ENCODE measurements at regions not wholly inside any gene's neighbourhood (a gene's known extent, or its start where the extent isn't known, plus 50 kb on each side); places are given as distances from the start of the nearest gene placed in this dataset.
A peak's percentile ranks its signal among the peaks of the same experiment; 100 is the strongest.

- ATAC-seq (no peak), DNase-seq (no peak)
- H3K27ac Mint-ChIP-seq: no peak overlapping the region
- no peaks in the 10 kb centered on the region for H3K36me3 Mint-ChIP-seq (ENCODE audit: low read depth)
- no peak overlapping the region for H3K4me3 Mint-ChIP-seq
- peaks cover 7% of the 10 kb centered on the region for H3K9me3 Mint-ChIP-seq
- no peaks in the 10 kb centered on the region for H3K4me1 Mint-ChIP-seq
- H3K27me3 Mint-ChIP-seq: no peaks in the 10 kb centered on the region
These were observed 925.9 kb downstream of the BCL11A start for GRCh38 chr2:59627599-59627998.

- H3K27me3 Mint-ChIP-seq: no peaks in the 10 kb centered on the region
- ATAC-seq (no peak), DNase-seq (no peak)
- H3K36me3 Mint-ChIP-seq (ENCODE audit: low read depth): no peaks in the 10 kb centered on the region
- no peaks in the 10 kb centered on the region for H3K4me1 Mint-ChIP-seq
- no peak overlapping the region for H3K4me3 Mint-ChIP-seq
- no peak overlapping the region for H3K27ac Mint-ChIP-seq
- H3K9me3 Mint-ChIP-seq: peaks cover 6% of the 10 kb centered on the region
These were observed 930.7 kb downstream of the BCL11A start for GRCh38 chr2:59622599-59623308.

- no peak overlapping the region for H3K4me3 Mint-ChIP-seq
- DNase-seq (no peak), ATAC-seq (no peak)
- H3K9me3 Mint-ChIP-seq: peaks cover 16% of the 10 kb centered on the region
- peaks cover 2% of the 10 kb centered on the region for H3K36me3 Mint-ChIP-seq (ENCODE audit: low read depth)
- H3K27me3 Mint-ChIP-seq: no peaks in the 10 kb centered on the region
- H3K27ac Mint-ChIP-seq: no peak overlapping the region
- no peaks in the 10 kb centered on the region for H3K4me1 Mint-ChIP-seq
These were observed 949.3 kb downstream of the BCL11A start for GRCh38 chr2:59604123-59604522.

- DNase-seq: no peak
- Mint-ChIP-seq H3K36me3 (ENCODE audit: low read depth) (no peaks in the 10 kb centered on the region), H3K27me3 (no peaks in the 10 kb centered on the region), H3K4me3 (no peak overlapping the region), H3K4me1 (peaks cover 8% of the 10 kb centered on the region), H3K27ac (peak overlapping the region; percentile 22), H3K9me3 (no peaks in the 10 kb centered on the region)
- ATAC-seq: no peak
These were observed 958.7 kb downstream of the BCL11A start for GRCh38 chr2:59594671-59595222.

GRCh38 chr2:59590798-59591197, 962.7 kb downstream of the BCL11A start:
- Mint-ChIP-seq H3K4me3 (no peak overlapping the region), H3K27ac (no peak overlapping the region), H3K9me3 (no peaks in the 10 kb centered on the region), H3K36me3 (ENCODE audit: low read depth) (no peaks in the 10 kb centered on the region), H3K4me1 (peaks cover 8% of the 10 kb centered on the region), H3K27me3 (no peaks in the 10 kb centered on the region)
- DNase-seq (no peak), ATAC-seq (no peak)

DNA sequence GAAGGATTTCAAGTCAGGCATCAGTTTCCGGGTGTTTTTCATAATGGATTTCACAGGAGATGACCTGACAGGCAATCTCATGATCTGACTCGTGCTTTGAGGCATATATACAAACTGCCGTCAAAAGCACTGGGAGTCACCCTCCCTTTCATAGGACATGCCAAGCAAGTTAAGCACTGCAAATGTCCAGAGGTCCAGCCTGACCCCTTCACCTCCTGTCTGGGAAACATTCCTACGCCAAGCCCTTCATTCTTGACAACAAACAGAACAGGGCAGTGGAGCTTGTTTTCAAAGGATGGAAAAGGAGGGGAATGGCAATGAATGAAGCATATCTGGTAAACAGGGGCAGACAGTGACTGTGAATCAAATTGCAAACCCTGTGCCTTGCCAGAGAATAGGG, 963.6 kb downstream of the BCL11A start:
- Mint-ChIP-seq H3K4me3 (no peak overlapping the region), H3K9me3 (no peaks in the 10 kb centered on the region), H3K27me3 (no peaks in the 10 kb centered on the region), H3K4me1 (peaks cover 7% of the 10 kb centered on the region), H3K36me3 (ENCODE audit: low read depth) (no peaks in the 10 kb centered on the region), H3K27ac (no peak overlapping the region)
- no peak for DNase-seq
- no peak for ATAC-seq

DNA sequence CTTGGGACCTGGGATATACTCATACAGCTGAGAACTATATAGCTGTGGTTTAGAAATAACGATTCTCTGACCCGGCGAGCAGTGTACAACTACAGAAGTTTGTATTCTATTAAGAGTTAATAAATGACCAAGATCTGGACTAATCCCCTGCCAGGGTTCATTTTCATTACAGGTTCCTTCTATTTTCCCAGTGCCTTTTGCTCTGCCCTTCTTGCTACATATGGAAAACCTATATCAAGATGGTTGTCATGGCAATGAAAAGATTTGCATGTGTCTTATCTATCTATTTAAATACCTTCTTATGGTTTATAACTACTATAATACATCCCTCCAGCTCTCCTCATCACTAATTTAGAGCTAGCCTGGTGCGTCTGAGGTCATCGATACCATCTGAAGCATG, 965.2 kb downstream of the BCL11A start:
- no peak overlapping the region for H3K27ac Mint-ChIP-seq
- no peak for DNase-seq
- no peaks in the 10 kb centered on the region for H3K36me3 Mint-ChIP-seq (ENCODE audit: low read depth)
- no peaks in the 10 kb centered on the region for H3K27me3 Mint-ChIP-seq
- H3K4me1 Mint-ChIP-seq: no peaks in the 10 kb centered on the region
- no peak overlapping the region for H3K4me3 Mint-ChIP-seq
- no peak for ATAC-seq
- peaks cover 2% of the 10 kb centered on the region for H3K9me3 Mint-ChIP-seq

GRCh38 chr2:59586176-59586575, 967.3 kb downstream of the BCL11A start:
- no peak overlapping the region for H3K27ac Mint-ChIP-seq
- ATAC-seq (no peak), DNase-seq (no peak)
- H3K36me3 Mint-ChIP-seq (ENCODE audit: low read depth): no peaks in the 10 kb centered on the region
- H3K9me3 Mint-ChIP-seq: peaks cover 4% of the 10 kb centered on the region
- H3K27me3 Mint-ChIP-seq: no peaks in the 10 kb centered on the region
- no peaks in the 10 kb centered on the region for H3K4me1 Mint-ChIP-seq
- H3K4me3 Mint-ChIP-seq: no peak overlapping the region

DNA sequence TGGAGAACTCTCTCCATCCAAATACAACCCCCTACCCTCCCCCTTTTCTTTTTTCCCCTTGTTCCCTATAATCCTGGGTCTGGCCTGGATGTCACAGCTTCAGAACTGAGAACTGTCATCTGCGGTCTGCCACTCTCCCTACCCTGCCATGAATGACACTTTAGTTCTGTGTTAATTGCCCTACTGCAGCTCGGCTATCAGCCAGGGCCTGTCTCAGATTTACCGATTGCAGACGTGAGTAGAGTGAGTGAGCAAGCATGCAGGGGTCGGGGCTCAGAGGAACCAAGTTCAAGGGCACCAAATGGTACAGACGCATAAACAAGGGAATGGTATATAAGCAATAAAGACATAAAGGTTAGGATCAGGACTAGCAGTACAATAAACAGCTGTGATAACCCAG, 967.8 kb downstream of the BCL11A start:
- peaks cover 4% of the 10 kb centered on the region for H3K9me3 Mint-ChIP-seq
- no peak overlapping the region for H3K4me3 Mint-ChIP-seq
- no peaks in the 10 kb centered on the region for H3K27me3 Mint-ChIP-seq
- no peak overlapping the region for H3K27ac Mint-ChIP-seq
- H3K4me1 Mint-ChIP-seq: no peaks in the 10 kb centered on the region
- DNase-seq (no peak), ATAC-seq (no peak)
- H3K36me3 Mint-ChIP-seq (ENCODE audit: low read depth): no peaks in the 10 kb centered on the region

DNA sequence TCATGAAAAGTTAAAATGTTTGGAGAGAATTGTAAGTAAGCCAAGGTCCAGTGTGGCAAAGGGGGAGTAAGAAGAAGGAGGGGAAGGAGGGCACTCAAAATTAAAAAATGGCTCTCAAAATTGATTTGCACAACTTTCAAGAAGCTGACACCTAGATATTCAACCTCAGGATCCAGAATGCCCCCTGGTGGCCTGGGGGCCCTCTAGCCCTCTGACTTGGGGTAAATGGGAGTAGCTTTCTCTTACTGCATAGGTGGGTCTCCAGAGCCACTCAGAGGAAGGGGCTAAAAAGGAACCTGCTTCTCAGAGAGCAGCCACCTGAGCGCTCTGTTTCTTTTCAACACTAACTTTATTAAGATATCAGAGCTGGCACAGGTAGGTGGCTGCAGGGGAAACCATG, 968.5 kb downstream of the BCL11A start:
- DNase-seq: peak; percentile 13
- H3K36me3 Mint-ChIP-seq (ENCODE audit: low read depth): no peaks in the 10 kb centered on the region
- no peak overlapping the region for H3K4me3 Mint-ChIP-seq
- no peaks in the 10 kb centered on the region for H3K27me3 Mint-ChIP-seq
- no peak overlapping the region for H3K27ac Mint-ChIP-seq
- ATAC-seq: no peak
- no peaks in the 10 kb centered on the region for H3K4me1 Mint-ChIP-seq
- H3K9me3 Mint-ChIP-seq: peaks cover 4% of the 10 kb centered on the region

DNA sequence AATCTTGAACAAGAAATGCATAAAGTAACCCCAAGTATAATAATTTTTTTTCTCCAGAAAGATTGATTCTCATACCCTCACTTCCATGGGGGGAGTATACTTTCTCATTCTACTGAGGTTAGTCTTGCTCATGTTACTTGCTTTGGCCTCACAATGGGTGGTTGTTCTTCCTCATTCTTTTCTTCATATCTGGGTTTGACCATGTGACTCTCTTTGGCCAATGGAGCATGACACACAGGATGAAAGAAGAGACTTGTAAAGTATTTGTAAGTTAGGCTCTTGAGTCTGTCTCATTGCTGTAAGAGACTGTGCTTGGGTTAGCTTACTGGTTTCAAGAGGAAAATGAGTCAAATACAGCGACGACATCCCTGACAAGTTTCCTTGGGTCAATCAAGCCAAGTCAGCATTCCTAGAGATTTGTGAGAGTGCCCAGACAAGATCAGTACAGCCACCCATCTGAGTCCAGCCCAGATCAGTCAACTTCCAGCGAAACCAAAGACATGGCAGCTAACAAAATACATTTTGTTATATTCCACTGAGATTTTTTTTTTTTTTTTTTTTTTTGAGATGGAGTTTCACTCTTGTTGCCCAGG, 970.2 kb downstream of the BCL11A start:
- no peak for ATAC-seq
- Mint-ChIP-seq H3K9me3 (peaks cover 4% of the 10 kb centered on the region), H3K27ac (no peak overlapping the region), H3K36me3 (ENCODE audit: low read depth) (no peaks in the 10 kb centered on the region), H3K4me3 (no peak overlapping the region), H3K4me1 (no peaks in the 10 kb centered on the region), H3K27me3 (no peaks in the 10 kb centered on the region)
- DNase-seq: no peak

DNA sequence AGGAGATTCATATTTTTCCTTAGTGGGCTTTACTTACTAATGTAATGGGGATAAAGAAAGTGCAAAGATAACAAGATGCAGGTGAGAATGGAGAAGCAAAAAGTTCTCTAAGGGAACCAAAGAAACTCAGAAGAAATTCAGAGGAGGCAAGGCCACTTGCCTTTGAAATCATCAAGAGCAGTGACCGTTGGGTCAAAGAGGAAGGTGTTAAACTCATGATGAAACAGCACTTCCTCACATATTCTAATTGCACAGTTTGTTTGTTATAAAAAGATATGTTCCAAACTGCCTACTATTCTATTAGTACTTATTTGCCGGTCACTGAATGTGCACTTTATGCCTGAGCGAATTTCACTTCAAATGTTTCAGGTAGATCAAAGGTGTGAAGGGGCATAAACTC, 975.1 kb downstream of the BCL11A start:
- H3K9me3 Mint-ChIP-seq: peaks cover 8% of the 10 kb centered on the region

GRCh38 chr2:59575191-59575590, 978.3 kb downstream of the BCL11A start:
- H3K27ac Mint-ChIP-seq: no peak overlapping the region
- peaks cover 6% of the 10 kb centered on the region for H3K9me3 Mint-ChIP-seq
- DNase-seq: no peak
- H3K36me3 Mint-ChIP-seq (ENCODE audit: low read depth): no peaks in the 10 kb centered on the region
- ATAC-seq: no peak
- no peaks in the 10 kb centered on the region for H3K27me3 Mint-ChIP-seq
- peaks cover 4% of the 10 kb centered on the region for H3K4me1 Mint-ChIP-seq
- no peak overlapping the region for H3K4me3 Mint-ChIP-seq

More for the DNA sequence above, 975.1 kb downstream of the BCL11A start:
- H3K36me3 Mint-ChIP-seq (ENCODE audit: low read depth): no peaks in the 10 kb centered on the region
- H3K27ac Mint-ChIP-seq: no peak overlapping the region
- ATAC-seq (no peak), DNase-seq (no peak)
- no peaks in the 10 kb centered on the region for H3K27me3 Mint-ChIP-seq
- H3K4me1 Mint-ChIP-seq: peaks cover 4% of the 10 kb centered on the region
- H3K4me3 Mint-ChIP-seq: no peak overlapping the region

DNA sequence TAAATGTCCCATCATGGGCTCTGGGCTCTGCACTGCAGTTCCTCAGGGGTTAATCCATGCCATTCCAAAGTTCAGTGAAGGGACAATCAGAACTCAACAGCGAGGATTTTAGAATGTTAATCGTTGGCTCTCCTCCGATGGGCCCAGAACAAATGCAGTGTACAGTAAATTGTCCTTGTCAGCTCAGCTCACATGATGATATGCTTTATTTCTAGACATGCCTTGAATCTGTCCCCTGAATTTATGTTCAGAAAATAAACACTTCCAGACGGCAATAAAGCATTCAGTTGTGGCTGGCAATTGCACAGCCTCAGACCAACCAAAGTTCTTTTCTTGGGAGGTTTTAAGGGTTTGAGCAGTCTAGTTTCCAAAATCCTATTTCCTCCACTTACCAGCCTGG, 981.2 kb downstream of the BCL11A start:
- peaks cover 6% of the 10 kb centered on the region for H3K9me3 Mint-ChIP-seq
- DNase-seq (no peak), ATAC-seq (no peak)
- H3K27me3 Mint-ChIP-seq: no peaks in the 10 kb centered on the region
- H3K27ac Mint-ChIP-seq: no peak overlapping the region
- H3K4me1 Mint-ChIP-seq: peaks cover 4% of the 10 kb centered on the region
- no peak overlapping the region for H3K4me3 Mint-ChIP-seq
- no peaks in the 10 kb centered on the region for H3K36me3 Mint-ChIP-seq (ENCODE audit: low read depth)

- Mint-ChIP-seq H3K4me3 (no peak overlapping the region), H3K36me3 (ENCODE audit: low read depth) (no peaks in the 10 kb centered on the region), H3K27me3 (no peaks in the 10 kb centered on the region), H3K27ac (no peak overlapping the region), H3K4me1 (peaks cover 4% of the 10 kb centered on the region), H3K9me3 (peaks cover 6% of the 10 kb centered on the region)
- ATAC-seq (no peak), DNase-seq (no peak)
These were observed 982.6 kb downstream of the BCL11A start for GRCh38 chr2:59570818-59571217.

Data from activated naive CD8-positive, alpha-beta T cell treated with anti-CD3 and anti-CD28 coated beads, Interleukin-2, amount 50 U/mL, for 24 hours (primary cell).